Esophagus squamous epithelium (tissue), 5 donors: ENCODE measurements at regions not wholly inside any gene's neighbourhood (a gene's known extent, or its start where the extent isn't known, plus 50 kb on each side); places are given as distances from the start of the nearest gene placed in this dataset.
A peak's percentile ranks its signal among the peaks of the same experiment; 100 is the strongest.

Experiments used
- DNase-seq: peaks from one replicate; lab custom pipeline; 2025; lab: John Stamatoyannopoulos, UW
- H3K27ac ChIP-seq, 4 donors: fragments of 200-600 bp; sonication (generic); one replicate each; pipeline ENCODE4 v1.5.1; 2016 to 2019; ENCODE audit warnings: mild to moderate bottlenecking in 1 of 4
- H3K27me3 ChIP-seq, 4 donors: fragments of 200-600 bp; sonication (generic); 1 replicate in 3 of 4; 2 replicates in 1 of 4; pipeline versions ENCODE4 v1.5.1 to v1.6.0; 2017 to 2021; ENCODE audit warnings: antibody characterized with exemption in 1 of 4
- H3K36me3 ChIP-seq, 3 donors: fragments of 200-600 bp; sonication (generic); one replicate each; pipeline ENCODE4 v1.5.1; 2016 to 2019
- H3K4me1 ChIP-seq, 3 donors: fragments of 200-600 bp; sonication (generic); one replicate each; pipeline ENCODE4 v1.5.1; 2017 to 2019
- H3K4me3 ChIP-seq, 4 donors: fragments of 200-600 bp; sonication (generic); 1 replicate in 3 of 4; 2 replicates in 1 of 4; pipeline ENCODE4 v1.5.1; 2016 to 2019; ENCODE audit warnings: mild to moderate bottlenecking in 2 of 4, moderate library complexity in 1 of 4
- H3K9me3 ChIP-seq, 3 donors: fragments of 200-600 bp; sonication (generic); one replicate each; pipeline ENCODE4 v1.5.1; 2016 to 2019
- POLR2A ChIP-seq, 4 donors: fragments of 450-650 bp; IDR thresholded peaks; one replicate each; pipeline ENCODE4 v1.6.1; 2017; ENCODE audit warnings: antibody characterized with exemption in 4 of 4, mild to moderate bottlenecking in 4 of 4, moderate library complexity in 3 of 4
- WGBS, 2 donors: methylation state at CpG; one replicate each; pipeline ENCODE4 v1.1.5; 2018; 5-methylcytosine and 5-hydroxymethylcytosine counted together
- intact Hi-C: fragments of 100-400 bp; cut with DNase I; formaldehyde crosslinking; loops from one replicate; pipeline ENCODE4 v1.15.0; 2022
- TF ChIP-seq, protein P1 (sequence below), 6 experiments: fragments of 450-650 bp in 4 of 6; fragments of 200-600 bp in 2 of 6; sonication (generic) in 2 of 6; IDR thresholded peaks; one replicate each; pipeline ENCODE4 v1.5.1; 2016 to 2019; ENCODE audit warnings: antibody characterized with exemption in 6 of 6, mild to moderate bottlenecking in 4 of 6, moderate library complexity in 4 of 6
- donor health status: DM: yes; HTN: yes; CAD: no.

DNA sequence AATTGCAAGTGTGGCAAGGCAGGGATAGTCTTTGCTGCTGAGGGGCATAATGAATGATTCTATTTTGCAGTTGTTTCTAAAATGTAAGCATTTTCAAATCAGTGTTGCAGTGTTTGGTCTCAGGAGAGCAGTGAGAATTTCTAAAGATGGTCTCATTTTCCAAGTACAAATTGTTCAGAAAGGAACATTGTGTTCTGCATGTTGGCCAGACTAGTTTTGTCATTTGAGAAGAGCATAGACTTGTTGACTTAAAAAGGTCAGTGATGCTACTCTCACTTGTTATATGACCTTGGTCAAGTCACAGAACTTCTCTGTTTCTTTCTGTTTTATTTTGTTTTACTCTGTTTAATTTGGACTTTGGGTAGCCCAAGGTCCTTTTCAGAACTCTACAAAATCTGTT lies 344.6 kb downstream of the OSTF1 start:
- Histone ChIP-seq H3K4me1 (peaks cover 0 to 18% (median 0%) of the 10 kb centered on the region in 3 donors), H3K27ac (peak overlapping the region in 3 of 4 donors; percentile 41 to 84 (median 73)), H3K9me3 (no peaks in the 10 kb centered on the region), H3K36me3 (no peaks in the 10 kb centered on the region), H3K4me3 (no peak overlapping the region), H3K27me3 (no peaks in the 10 kb centered on the region)
- intact Hi-C loops: no loop called here
- DNase-seq: no peak
- TF ChIP-seq POLR2A (IDR thresholded peaks at IDR 0.05): no peak
- TF ChIP-seq, protein P1, sequence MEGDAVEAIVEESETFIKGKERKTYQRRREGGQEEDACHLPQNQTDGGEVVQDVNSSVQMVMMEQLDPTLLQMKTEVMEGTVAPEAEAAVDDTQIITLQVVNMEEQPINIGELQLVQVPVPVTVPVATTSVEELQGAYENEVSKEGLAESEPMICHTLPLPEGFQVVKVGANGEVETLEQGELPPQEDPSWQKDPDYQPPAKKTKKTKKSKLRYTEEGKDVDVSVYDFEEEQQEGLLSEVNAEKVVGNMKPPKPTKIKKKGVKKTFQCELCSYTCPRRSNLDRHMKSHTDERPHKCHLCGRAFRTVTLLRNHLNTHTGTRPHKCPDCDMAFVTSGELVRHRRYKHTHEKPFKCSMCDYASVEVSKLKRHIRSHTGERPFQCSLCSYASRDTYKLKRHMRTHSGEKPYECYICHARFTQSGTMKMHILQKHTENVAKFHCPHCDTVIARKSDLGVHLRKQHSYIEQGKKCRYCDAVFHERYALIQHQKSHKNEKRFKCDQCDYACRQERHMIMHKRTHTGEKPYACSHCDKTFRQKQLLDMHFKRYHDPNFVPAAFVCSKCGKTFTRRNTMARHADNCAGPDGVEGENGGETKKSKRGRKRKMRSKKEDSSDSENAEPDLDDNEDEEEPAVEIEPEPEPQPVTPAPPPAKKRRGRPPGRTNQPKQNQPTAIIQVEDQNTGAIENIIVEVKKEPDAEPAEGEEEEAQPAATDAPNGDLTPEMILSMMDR (IDR thresholded peaks at IDR 0.05): no peak

DNA sequence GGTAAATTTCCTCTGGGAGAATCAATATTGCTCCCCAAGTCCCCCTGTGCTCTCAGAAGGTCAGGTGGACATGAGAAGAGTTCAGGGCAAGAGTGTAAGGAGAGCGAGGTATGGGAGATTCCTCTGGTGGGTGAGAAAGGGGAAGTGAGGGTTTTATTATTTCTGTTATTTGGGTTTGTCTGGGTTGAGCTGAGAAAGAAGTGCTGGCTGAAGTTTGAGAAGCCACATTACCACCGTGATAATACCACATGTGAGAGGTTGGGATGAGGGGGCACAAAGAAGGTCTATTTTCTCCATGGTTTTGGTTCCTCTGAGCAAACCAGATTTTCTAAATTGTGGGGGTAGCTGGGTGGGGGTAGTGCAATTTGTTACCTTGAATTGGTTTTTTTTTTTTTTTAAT lies 350.4 kb downstream of the OSTF1 start:
- Histone ChIP-seq H3K4me3 (no peak overlapping the region), H3K36me3 (no peaks in the 10 kb centered on the region), H3K9me3 (no peaks in the 10 kb centered on the region), H3K27me3 (no peaks in the 10 kb centered on the region), H3K27ac (no peak overlapping the region), H3K4me1 (no peaks in the 10 kb centered on the region)
- 39 to 90% methylated on average over 2 of the region's 2 CpGs for WGBS, 2 donors
- no peak for DNase-seq
- intact Hi-C loops: no loop called here
- TF ChIP-seq POLR2A (IDR thresholded peaks at IDR 0.05): no peak
- TF ChIP-seq, protein P1 (IDR thresholded peaks at IDR 0.05): no peak

DNA sequence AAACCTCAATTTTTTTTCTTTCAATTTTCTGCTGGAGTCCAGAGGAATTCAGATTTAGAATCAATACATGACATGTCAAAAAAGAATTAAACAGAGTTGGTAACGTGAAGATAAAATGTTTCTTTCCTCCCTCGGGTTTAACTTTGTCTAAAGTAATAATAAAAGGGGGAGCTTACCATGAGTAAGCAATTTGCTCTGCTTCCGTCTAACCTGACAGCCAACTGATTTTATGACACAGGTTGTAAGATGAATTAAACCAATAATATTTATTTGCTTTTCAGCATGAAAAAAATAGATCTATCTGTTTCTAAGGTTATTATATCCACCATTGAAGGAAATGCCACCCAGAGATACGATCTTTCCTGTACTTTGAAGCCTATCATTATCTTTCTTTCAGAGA lies 352.6 kb downstream of the OSTF1 start:
- Histone ChIP-seq H3K27ac (no peak overlapping the region), H3K4me1 (no peaks in the 10 kb centered on the region), H3K9me3 (no peaks in the 10 kb centered on the region), H3K4me3 (no peak overlapping the region), H3K27me3 (no peaks in the 10 kb centered on the region), H3K36me3 (no peaks in the 10 kb centered on the region)
- intact Hi-C loops: no loop called here
- DNase-seq: no peak
- WGBS, 2 donors: 34 to 36% methylated on average over 4 of the region's 4 CpGs
- TF ChIP-seq, protein P1 (IDR thresholded peaks at IDR 0.05): no peak
- TF ChIP-seq POLR2A (IDR thresholded peaks at IDR 0.05): no peak

DNA sequence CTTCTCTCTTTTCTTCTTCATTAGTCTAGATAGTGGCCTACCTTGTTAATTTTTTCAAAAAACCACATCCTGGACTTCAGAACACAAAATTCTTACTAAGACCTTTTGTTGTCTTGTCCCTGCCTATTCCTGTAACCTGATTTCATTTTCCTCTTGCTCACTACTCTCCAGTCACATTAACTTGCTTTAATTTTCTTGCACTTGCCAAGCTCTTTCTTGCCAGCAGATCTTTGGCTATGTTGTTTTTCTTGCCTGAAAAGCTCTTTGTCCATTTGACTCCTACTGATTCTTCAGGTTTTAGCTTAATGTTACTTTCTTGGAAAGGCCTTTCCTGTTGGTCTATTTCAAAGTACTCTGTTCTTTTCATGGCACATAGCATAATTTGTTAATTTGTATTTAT lies 356.8 kb downstream of the OSTF1 start:
- TF ChIP-seq POLR2A (IDR thresholded peaks at IDR 0.05): no peak
- intact Hi-C loops: no loop called here
- H3K27ac ChIP-seq: no peak overlapping the region
- no peaks in the 10 kb centered on the region for H3K36me3 ChIP-seq
- DNase-seq: no peak
- H3K4me3 ChIP-seq: no peak overlapping the region
- H3K4me1 ChIP-seq: no peaks in the 10 kb centered on the region
- no peaks in the 10 kb centered on the region for H3K9me3 ChIP-seq
- H3K27me3 ChIP-seq: no peaks in the 10 kb centered on the region

DNA sequence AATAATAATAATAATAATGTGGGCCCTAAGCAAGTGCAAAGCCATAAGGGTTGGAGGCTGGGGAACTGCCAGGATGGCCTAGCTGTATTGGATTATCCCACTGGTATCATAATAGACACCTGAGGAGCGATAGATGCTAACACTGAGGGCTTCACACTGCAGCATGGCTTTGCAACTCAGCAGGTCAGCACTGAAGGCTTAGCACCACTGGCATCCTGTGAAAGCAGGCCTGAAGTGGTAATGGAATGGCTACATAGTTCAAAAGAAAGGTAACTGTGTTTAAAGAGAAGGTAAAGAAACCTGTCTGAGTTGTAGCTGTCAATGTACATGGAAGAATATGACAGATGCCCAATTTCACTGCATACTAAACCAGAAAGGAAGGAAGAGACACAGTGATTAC lies 359.0 kb downstream of the OSTF1 start:
- no peaks in the 10 kb centered on the region for H3K27me3 ChIP-seq
- intact Hi-C loops: no loop called here
- TF ChIP-seq, protein P1 (IDR thresholded peaks at IDR 0.05): no peak
- no peak for TF ChIP-seq POLR2A (IDR thresholded peaks at IDR 0.05)
- WGBS, 2 donors: 64 to 92% methylated on average over 1 of the region's 1 CpG
- H3K36me3 ChIP-seq: no peaks in the 10 kb centered on the region
- no peak overlapping the region for H3K27ac ChIP-seq
- no peak for DNase-seq
- peaks cover 0 to 13% (median 0%) of the 10 kb centered on the region in 3 donors for H3K4me1 ChIP-seq
- no peak overlapping the region for H3K4me3 ChIP-seq
- no peaks in the 10 kb centered on the region for H3K9me3 ChIP-seq

DNA sequence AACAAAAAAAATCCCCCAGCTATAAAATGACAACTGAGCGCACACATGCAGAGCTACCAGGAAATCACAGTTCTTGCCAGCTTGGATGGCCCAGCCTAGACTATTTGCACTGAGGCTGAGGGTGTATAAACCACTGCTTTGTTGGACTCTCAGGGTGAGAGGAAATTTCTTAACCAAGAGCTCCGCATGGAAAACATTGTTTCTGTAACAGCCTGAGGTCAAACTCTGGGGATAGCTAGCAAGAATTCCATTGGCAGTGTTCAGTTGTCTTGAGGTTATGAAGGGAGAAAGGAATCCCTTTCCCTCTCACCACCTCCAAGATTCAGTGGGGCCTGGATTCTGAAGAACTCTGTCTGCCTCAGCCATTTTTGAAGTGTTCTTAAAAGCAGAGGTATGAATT lies 360.0 kb downstream of the OSTF1 start:
- no peak for DNase-seq
- Histone ChIP-seq H3K36me3 (no peaks in the 10 kb centered on the region), H3K4me1 (peaks cover 0 to 13% (median 0%) of the 10 kb centered on the region in 3 donors), H3K4me3 (no peak overlapping the region), H3K27me3 (no peaks in the 10 kb centered on the region), H3K9me3 (no peaks in the 10 kb centered on the region), H3K27ac (peak overlapping the region in 2 of 4 donors; percentile 6 to 60)
- 56 to 69% methylated on average over 2 of the region's 2 CpGs for WGBS, 2 donors
- no peak for TF ChIP-seq POLR2A (IDR thresholded peaks at IDR 0.05)
- TF ChIP-seq, protein P1 (IDR thresholded peaks at IDR 0.05): no peak
- intact Hi-C loops: no loop called here
